ENCODE measurements at regions not wholly inside any gene's neighbourhood (a gene's known extent, or its start where the extent isn't known, plus 50 kb on each side); places are given as distances from the start of the nearest gene placed in this dataset.

DNA sequence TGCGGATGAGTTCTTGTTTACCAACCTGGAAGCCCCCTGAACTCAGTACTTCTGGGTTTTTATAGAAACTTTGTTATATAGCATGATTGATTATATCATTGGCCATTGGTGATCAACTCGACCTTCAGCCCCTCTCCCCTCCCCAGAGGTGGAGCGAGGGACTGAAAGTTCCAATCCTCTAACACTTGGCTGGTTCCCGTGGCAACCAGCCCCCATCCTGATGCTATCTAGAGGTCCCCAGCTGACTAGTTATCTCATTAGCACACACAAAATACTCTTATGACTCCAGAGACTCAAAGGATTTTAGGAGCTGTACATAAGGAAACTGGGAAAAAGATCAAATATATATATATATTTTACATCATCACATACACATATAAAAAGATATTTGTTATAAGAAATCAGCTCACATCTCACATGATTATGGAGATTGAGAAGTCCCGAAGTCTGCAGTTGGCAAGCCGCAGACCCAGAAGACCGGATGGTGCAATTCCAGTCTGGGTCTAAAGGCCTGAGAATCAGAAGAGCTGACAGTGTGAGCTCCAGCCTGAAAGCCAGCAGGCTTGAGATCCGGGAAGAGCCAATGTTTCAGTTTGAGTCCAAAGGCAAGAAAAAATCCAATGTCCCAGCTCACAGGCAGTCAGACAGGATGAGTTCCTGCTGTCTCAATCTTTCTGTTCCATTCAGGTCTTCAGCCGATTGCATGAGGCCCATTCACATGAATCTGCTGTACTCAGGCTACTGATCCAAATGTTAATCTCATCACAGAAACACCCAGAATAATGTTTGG is 179.3 kb upstream of the DTNBP1 start:
- TF ChIP-seq, protein P1, sequence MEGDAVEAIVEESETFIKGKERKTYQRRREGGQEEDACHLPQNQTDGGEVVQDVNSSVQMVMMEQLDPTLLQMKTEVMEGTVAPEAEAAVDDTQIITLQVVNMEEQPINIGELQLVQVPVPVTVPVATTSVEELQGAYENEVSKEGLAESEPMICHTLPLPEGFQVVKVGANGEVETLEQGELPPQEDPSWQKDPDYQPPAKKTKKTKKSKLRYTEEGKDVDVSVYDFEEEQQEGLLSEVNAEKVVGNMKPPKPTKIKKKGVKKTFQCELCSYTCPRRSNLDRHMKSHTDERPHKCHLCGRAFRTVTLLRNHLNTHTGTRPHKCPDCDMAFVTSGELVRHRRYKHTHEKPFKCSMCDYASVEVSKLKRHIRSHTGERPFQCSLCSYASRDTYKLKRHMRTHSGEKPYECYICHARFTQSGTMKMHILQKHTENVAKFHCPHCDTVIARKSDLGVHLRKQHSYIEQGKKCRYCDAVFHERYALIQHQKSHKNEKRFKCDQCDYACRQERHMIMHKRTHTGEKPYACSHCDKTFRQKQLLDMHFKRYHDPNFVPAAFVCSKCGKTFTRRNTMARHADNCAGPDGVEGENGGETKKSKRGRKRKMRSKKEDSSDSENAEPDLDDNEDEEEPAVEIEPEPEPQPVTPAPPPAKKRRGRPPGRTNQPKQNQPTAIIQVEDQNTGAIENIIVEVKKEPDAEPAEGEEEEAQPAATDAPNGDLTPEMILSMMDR (conservative IDR thresholded peaks at IDR 0.05): no peak
- no peak overlapping the region for H4K8ac ChIP-seq (replicated peaks; ENCODE audit: insufficient read length, low read depth, low read length)
- H3K4me1 Mint-ChIP-seq: peaks cover 13 to 16% of the 10 kb centered on the region in 2 experiments
- no peak overlapping the region for H2BK5ac ChIP-seq (ENCODE audit: insufficient read length, low read length)
- no peak overlapping the region for H3K4me2 ChIP-seq (ENCODE audit: insufficient read depth, insufficient read length, low read length)
- no peak overlapping the region for H2BK12ac ChIP-seq (ENCODE audit: insufficient read length, low read depth, low read length)
- H3K36me3 Mint-ChIP-seq (ENCODE audit: insufficient read depth in 1 of 3, low read depth in 3 of 3): no peaks in the 10 kb centered on the region
- WGBS (ENCODE audit: extremely low coverage, insufficient read length, low lambda C conversion rate): no CpG with 5 or more reads among the region's 9 CpGs
- H2AFZ ChIP-seq (ENCODE audit: low read length): peak overlapping the region; percentile 78
- no peaks in the 10 kb centered on the region for H3K9me3 Mint-ChIP-seq
- H3K9ac ChIP-seq (ENCODE audit: extremely low read depth, insufficient read length, low read length): no peak overlapping the region
- no peak overlapping the region for H3K56ac ChIP-seq (ENCODE audit: insufficient read length, low read depth, low read length)
- H4K20me1 ChIP-seq (ENCODE audit: control insufficient read depth, insufficient read depth, insufficient read length): no peaks in the 10 kb centered on the region
- H3T11ph ChIP-seq (ENCODE audit: low read length): no peak overlapping the region
- 0 out of 2 replicates have a peak, but pooled peaks cover 2% of the 10 kb centered on the region for H3K27me3 ChIP-seq (ENCODE audit: insufficient read depth, low read length)
- H3K23me2 ChIP-seq (ENCODE audit: insufficient read length, low read depth, low read length, poor library complexity, severe bottlenecking): no peaks in the 10 kb centered on the region
- H3K4ac ChIP-seq (ENCODE audit: low read depth, low read length): no peak overlapping the region
- no peak overlapping the region for H2AK5ac ChIP-seq (ENCODE audit: insufficient read length, low read length)
- H3K18ac ChIP-seq (ENCODE audit: insufficient read length, low read depth, low read length): no peak overlapping the region
- no peak overlapping the region for H4K91ac ChIP-seq (ENCODE audit: insufficient read length, low read depth, low read length)
- H3K79me1 ChIP-seq (ENCODE audit: insufficient read depth, low read depth, low read length, poor library complexity, severe bottlenecking): no peaks in the 10 kb centered on the region
- no peak overlapping the region for H3K4me3 Mint-ChIP-seq
- H3K27me3 Mint-ChIP-seq (ENCODE audit: low read depth): no peaks in the 10 kb centered on the region
- no peaks in the 10 kb centered on the region for H3K79me2 ChIP-seq (ENCODE audit: insufficient read depth, low read length)
- H3K27ac Mint-ChIP-seq: no peak overlapping the region
- no peak overlapping the region for H3K14ac ChIP-seq (ENCODE audit: insufficient read depth, low read length)
- no peak overlapping the region for H2BK15ac ChIP-seq (ENCODE audit: low read depth, low read length)
- no peaks in the 10 kb centered on the region for H3K9me3 ChIP-seq (ENCODE audit: control insufficient read depth, low read depth, low read length)
- no peak overlapping the region for H3K23ac ChIP-seq (ENCODE audit: insufficient read length, low read depth, low read length)
- no peak for DNase-seq
- no peak overlapping the region for H2BK20ac ChIP-seq (ENCODE audit: low read depth, low read length, poor library complexity, severe bottlenecking)
- H3K4me1 ChIP-seq (ENCODE audit: insufficient read depth, low read length): peaks cover 3% of the 10 kb centered on the region; the same call in 1 of the 2 replicates
- no peak overlapping the region for H2BK120ac ChIP-seq (ENCODE audit: low read depth, low read length, poor library complexity, severe bottlenecking)
- no peak overlapping the region for H4K5ac ChIP-seq (ENCODE audit: insufficient read length, low read depth, low read length)
- H3K27ac ChIP-seq (ENCODE audit: insufficient read length, low read depth, low read length): no peak overlapping the region
